HUES6 (cell line): ENCODE measurements at regions not wholly inside any gene's neighbourhood (a gene's known extent, or its start where the extent isn't known, plus 50 kb on each side); places are given as distances from the start of the nearest gene placed in this dataset.
"Not testable (repeated sequence)": the region's sequence is repeated elsewhere in the genome, so short reads cannot be mapped to it uniquely, and the experiment has no call there.

Experiments
- H3K27ac ChIP-seq: 2 replicates; pipeline ENCODE4 v1.7.0; 2013; ENCODE audit warnings: low read depth, mild to moderate bottlenecking, low read length, inconsistent platforms
- H3K27me3 ChIP-seq: 2 replicates; pipeline ENCODE4 v1.6.1; 2013; ENCODE audit warnings: low read length; ENCODE audit not compliant: control insufficient read depth, insufficient read depth
- H3K36me3 ChIP-seq: 2 replicates; pipeline ENCODE4 v1.6.1; 2013; ENCODE audit warnings: low read length; ENCODE audit not compliant: control insufficient read depth, insufficient read depth
- H3K4me1 ChIP-seq: 2 replicates; pipeline ENCODE4 v1.6.1; 2013; ENCODE audit warnings: low read length; ENCODE audit not compliant: control insufficient read depth, insufficient read depth
- H3K4me3 ChIP-seq: 2 replicates; pipeline ENCODE4 v1.5.1; 2013; ENCODE audit warnings: low read depth, low read length
- H3K9ac ChIP-seq: one replicate; pipeline ENCODE4 v1.6.1; 2013; ENCODE audit warnings: mild to moderate bottlenecking, low read length
- H3K9me3 ChIP-seq: 2 replicates; pipeline ENCODE4 v1.6.1; 2013; ENCODE audit warnings: low read depth, low read length; ENCODE audit not compliant: control insufficient read depth, insufficient read depth

GRCh38 chr9:67771807-67772206 is 86.9 kb upstream of the ANKRD20A1 start:
- not testable (repeated sequence) for H3K9me3 ChIP-seq, H3K9ac ChIP-seq, H3K27ac ChIP-seq, H3K4me3 ChIP-seq, H3K4me1 ChIP-seq, H3K36me3 ChIP-seq, H3K27me3 ChIP-seq

GRCh38 chr9:67800170-67800569 is 58.6 kb upstream of the ANKRD20A1 start:
- not testable (repeated sequence) for H3K9me3 ChIP-seq, H3K9ac ChIP-seq, H3K36me3 ChIP-seq, H3K27me3 ChIP-seq, H3K4me1 ChIP-seq, H3K27ac ChIP-seq, H3K4me3 ChIP-seq
